ENCODE measurements at regions not wholly inside any gene's neighbourhood (a gene's known extent, or its start where the extent isn't known, plus 50 kb on each side); places are given as distances from the start of the nearest gene placed in this dataset.

DNA sequence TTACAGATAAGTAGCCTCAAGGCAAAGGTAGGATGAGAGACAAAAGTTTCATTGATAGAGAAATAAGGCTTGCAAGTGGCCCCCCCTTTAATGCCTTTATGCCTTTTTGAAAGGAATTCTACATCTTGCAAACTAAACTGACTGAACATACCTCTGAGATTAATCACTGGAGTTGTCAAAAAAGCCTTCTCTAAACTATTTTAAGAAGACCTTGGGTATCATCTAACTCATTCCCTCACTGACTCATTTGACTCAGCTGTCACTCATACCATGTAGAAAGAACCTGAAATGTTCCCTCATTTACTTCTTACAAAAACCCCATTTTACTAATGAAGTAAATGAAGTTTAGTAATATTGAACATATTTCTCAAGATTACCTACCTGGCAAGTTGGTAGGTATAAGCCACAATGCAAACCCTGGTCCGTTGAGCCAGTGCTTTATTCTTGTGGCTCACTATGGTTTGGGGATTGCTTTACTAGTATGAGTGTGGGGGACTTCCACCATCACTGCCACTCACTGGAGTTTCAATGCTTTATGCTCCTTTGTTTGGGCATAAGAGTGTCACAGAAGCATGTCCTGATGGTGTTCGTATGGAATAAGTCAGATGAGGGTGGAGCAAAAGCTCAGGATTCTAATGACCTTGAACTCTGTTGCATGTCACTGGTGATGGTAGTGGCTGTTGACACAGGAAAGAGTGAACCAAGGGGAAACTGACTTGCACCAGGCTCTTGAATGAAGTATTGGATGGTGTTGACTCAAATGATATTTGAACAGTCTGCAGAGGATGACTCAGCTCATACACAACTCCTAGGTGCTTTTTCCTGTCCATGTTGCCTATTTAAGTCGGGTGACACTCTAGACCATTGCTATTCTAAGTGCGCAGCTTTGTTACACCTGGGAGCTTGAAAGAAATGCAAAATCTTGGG lies 305.5 kb upstream of the EMCN start:
- DNase-seq (ENCODE audit: low read depth) = no peak

DNA sequence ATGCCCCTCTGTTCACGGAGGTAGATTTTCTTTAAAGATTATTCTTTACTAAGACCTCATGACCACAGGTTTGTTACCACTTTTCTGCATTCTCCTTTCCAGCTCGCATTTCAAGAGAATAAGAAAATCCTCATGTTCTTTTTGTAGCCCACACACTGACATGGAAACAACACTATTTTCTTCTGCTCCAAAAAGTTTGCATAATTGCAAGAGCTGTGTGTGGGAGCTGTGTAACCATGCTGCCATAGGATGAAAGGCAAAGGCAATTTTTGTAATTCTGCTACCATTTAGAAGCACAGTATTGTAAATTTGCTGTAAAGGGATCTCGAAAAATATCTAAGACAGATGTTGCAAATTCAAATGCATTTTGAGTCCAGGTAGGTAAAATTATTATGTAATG lies 302.4 kb upstream of the EMCN start:
- H3K4me3 ChIP-seq (ENCODE audit: low read depth, low read length) = no peak overlapping the region
- no peak for DNase-seq (ENCODE audit: low read depth)
- in situ Hi-C loops (cut with HindIII; ENCODE audit: low sequenced_read_pairs) = no loop called here

More for the DNA sequence above, 305.5 kb upstream of the EMCN start:
- in situ Hi-C loops (cut with HindIII; ENCODE audit: low sequenced_read_pairs) = no loop called here
- H3K4me3 ChIP-seq (ENCODE audit: low read depth, low read length) = no peak overlapping the region
- TF ChIP-seq, protein P1, sequence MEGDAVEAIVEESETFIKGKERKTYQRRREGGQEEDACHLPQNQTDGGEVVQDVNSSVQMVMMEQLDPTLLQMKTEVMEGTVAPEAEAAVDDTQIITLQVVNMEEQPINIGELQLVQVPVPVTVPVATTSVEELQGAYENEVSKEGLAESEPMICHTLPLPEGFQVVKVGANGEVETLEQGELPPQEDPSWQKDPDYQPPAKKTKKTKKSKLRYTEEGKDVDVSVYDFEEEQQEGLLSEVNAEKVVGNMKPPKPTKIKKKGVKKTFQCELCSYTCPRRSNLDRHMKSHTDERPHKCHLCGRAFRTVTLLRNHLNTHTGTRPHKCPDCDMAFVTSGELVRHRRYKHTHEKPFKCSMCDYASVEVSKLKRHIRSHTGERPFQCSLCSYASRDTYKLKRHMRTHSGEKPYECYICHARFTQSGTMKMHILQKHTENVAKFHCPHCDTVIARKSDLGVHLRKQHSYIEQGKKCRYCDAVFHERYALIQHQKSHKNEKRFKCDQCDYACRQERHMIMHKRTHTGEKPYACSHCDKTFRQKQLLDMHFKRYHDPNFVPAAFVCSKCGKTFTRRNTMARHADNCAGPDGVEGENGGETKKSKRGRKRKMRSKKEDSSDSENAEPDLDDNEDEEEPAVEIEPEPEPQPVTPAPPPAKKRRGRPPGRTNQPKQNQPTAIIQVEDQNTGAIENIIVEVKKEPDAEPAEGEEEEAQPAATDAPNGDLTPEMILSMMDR (IDR thresholded peaks at IDR 0.05; ENCODE audit: low read depth, low read length, missing control alignments) = no peak

DNA sequence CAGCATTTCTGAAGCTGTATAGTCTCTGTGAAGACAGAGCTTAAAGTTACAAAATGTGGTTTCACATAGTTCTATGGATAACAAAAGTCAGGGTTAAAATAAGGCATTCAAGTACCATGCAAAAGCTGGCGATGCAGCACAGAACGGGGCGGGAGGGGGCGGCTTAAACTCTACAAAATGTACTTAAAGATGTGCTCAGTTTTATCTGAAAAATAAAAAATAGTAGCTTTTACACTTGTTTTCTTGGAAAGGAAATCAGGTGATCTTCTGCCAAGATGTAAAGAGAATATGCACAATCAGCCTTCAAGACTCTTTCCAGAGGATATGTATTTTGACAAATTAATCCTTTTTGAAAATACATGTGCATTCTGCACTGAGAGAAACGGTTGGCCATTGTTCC lies 301.7 kb upstream of the EMCN start:
- DNase-seq (ENCODE audit: low read depth) = no peak
- in situ Hi-C loops (cut with HindIII; ENCODE audit: low sequenced_read_pairs) = no loop called here
- no peak overlapping the region for H3K4me3 ChIP-seq (ENCODE audit: low read depth, low read length)
- TF ChIP-seq, protein P1 (IDR thresholded peaks at IDR 0.05; ENCODE audit: low read depth, low read length, missing control alignments) = no peak

More for the DNA sequence above, 302.4 kb upstream of the EMCN start:
- TF ChIP-seq, protein P1 (IDR thresholded peaks at IDR 0.05; ENCODE audit: low read depth, low read length, missing control alignments) = no peak

DNA sequence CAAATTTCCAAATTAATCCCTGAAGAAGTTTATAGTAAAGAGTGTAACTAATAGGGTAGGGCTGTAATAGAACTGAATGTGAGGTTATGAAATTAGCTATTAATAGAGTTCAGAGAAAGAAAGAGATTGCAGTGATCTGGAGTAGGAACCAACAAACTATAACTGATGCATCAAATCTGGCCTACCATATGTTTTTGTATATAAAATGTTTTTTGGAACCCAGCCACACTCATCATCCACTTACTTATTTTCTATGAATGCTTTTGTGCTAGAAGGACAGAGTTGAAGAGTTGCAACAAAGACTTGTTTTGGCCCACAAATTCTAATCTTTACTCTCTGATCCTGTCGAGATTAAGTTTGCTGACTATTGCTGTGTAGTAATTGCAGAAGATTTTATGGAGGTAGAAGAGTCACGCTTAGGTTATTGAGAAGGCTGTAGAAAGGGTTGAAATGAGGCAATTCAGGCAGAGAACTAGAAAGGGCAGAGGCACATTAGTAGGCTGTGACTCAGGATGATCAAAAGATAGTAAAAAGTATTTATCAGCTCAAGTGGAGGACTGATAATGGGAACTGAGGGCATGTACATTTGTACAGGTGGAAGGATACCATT lies 298.7 kb upstream of the EMCN start:
- in situ Hi-C loops (cut with HindIII; ENCODE audit: low sequenced_read_pairs) = no loop called here
- H3K4me3 ChIP-seq (ENCODE audit: low read depth, low read length) = no peak overlapping the region
- DNase-seq (ENCODE audit: low read depth) = no peak
- TF ChIP-seq, protein P1 (IDR thresholded peaks at IDR 0.05; ENCODE audit: low read depth, low read length, missing control alignments) = no peak

DNA sequence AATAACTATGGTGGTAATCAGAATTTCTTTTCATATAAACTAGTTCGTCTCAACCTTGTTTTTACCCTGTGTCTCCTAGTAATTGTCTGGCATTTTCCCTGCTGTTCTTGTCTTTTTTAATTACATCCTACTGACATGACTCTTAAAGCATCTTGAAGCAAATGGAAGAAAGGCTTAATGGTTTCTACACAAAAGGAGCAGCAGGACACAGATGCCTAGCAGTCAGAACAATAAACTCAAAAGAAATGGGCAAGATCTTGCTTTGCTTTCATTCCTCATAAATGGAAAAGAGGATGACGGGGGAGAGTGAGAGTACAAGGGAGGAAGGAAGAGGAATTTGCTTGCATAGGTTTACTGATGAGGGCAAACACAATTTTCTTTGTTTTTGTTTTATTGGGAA lies 293.2 kb upstream of the EMCN start:
- no peak overlapping the region for H3K4me3 ChIP-seq (ENCODE audit: low read depth, low read length)
- in situ Hi-C loops (cut with HindIII; ENCODE audit: low sequenced_read_pairs) = no loop called here
- TF ChIP-seq, protein P1 (IDR thresholded peaks at IDR 0.05; ENCODE audit: low read depth, low read length, missing control alignments) = no peak
- no peak for DNase-seq (ENCODE audit: low read depth)

DNA sequence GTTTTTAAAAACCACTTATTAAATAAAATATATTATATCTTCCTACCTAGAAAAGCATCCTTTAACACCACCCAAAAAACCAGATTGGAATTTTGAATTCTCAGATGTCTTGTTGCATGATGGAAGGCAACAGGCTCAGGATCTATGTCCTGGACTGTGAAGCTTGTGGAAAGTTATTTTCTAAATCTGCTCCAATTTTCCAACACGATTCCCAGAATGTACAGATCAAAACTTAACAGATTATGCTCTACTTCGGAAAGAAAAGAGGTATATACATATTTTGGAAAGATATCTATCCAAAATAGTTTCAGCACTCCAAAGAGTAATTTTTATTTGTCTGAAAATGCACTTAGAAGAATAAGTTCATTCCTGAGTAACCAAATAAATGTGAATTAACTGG lies 291.7 kb upstream of the EMCN start:
- in situ Hi-C loops (cut with HindIII; ENCODE audit: low sequenced_read_pairs) = no loop called here

More for the DNA sequence above, 291.7 kb upstream of the EMCN start:
- TF ChIP-seq, protein P1 (IDR thresholded peaks at IDR 0.05; ENCODE audit: low read depth, low read length, missing control alignments) = no peak
- H3K4me3 ChIP-seq (ENCODE audit: low read depth, low read length) = no peak overlapping the region
- DNase-seq (ENCODE audit: low read depth) = no peak

Data from astrocyte of the cerebellum (primary cell).